ENCODE measurements at regions not wholly inside any gene's neighbourhood (a gene's known extent, or its start where the extent isn't known, plus 50 kb on each side); places are given as distances from the start of the nearest gene placed in this dataset.

- 19% methylated on average over 4 of the region's 4 CpGs for WGBS (ENCODE audit: missing lambda C conversion rate)
- no peak for FAIRE-seq
- H3K4me3 ChIP-seq = no peak overlapping the region
- 0 out of 3 replicates have a peak, but pooled peaks cover 2% of the 10 kb centered on the region for H3K9me3 ChIP-seq
- H3K4me2 ChIP-seq = no peak overlapping the region
- TF ChIP-seq POLR2A (IDR thresholded peaks at IDR 0.05; ENCODE audit: low read length) (no peak), BCL3 (IDR thresholded peaks at IDR 0.05) (no peak), POLR2AphosphoS2 (conservative IDR thresholded peaks at IDR 0.05; ENCODE audit: low read length) (no peak)
- CTCF ChIA-PET = no interaction called here
- H3K4me1 ChIP-seq = no peaks in the 10 kb centered on the region
- POLR2A ChIA-PET = no interaction called here
- ATAC-seq = no peak
- DNase-seq (ENCODE audit: low read depth in 1 of 2, low spot score in 1 of 2) = no peak
- H3K27ac ChIP-seq = no peak overlapping the region
Observed at GRCh38 chr10:107548301-107548700, 383.8 kb upstream of the SORCS1 start.

- no peak for ATAC-seq
- CTCF ChIA-PET = no interaction called here
- DNase-seq (ENCODE audit: low read depth in 1 of 2, low spot score in 1 of 2) = no peak
- TF ChIP-seq, protein P1, sequence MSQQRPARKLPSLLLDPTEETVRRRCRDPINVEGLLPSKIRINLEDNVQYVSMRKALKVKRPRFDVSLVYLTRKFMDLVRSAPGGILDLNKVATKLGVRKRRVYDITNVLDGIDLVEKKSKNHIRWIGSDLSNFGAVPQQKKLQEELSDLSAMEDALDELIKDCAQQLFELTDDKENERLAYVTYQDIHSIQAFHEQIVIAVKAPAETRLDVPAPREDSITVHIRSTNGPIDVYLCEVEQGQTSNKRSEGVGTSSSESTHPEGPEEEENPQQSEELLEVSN (IDR thresholded peaks at IDR 0.05; ENCODE audit: borderline replicate concordance, low read depth) = no peak
- TF ChIP-seq KDM1A (IDR thresholded peaks at IDR 0.05; ENCODE audit: low read depth) (no peak), NPAS2 (CRISPR knock-in tag; IDR thresholded peaks at IDR 0.05; ENCODE audit: borderline replicate concordance) (no peak), RAD21 (conservative IDR thresholded peaks at IDR 0.05 in 1 of 2, IDR thresholded peaks at IDR 0.05 in 1 of 2) (no peak), CHD4 (IDR thresholded peaks at IDR 0.05; ENCODE audit: borderline replicate concordance) (no peak)
- Histone ChIP-seq H3K27ac (no peak overlapping the region), H3K4me3 (no peak overlapping the region), H3K4me1 (no peaks in the 10 kb centered on the region), H3K4me2 (no peak overlapping the region), H3K9me3 (0 out of 3 replicates have a peak, but pooled peaks cover 2% of the 10 kb centered on the region)
- no peak for FAIRE-seq
- WGBS (ENCODE audit: missing lambda C conversion rate) = 1% methylated on average over 5 of the region's 5 CpGs
- POLR2A ChIA-PET = no interaction called here
Observed at GRCh38 chr10:107546986-107547385, 382.5 kb upstream of the SORCS1 start.

- DNase-seq (ENCODE audit: low read depth in 1 of 2, low spot score in 1 of 2) (no peak), ATAC-seq (no peak), FAIRE-seq (no peak)
- 13% methylated on average over 1 of the region's 1 CpG for WGBS (ENCODE audit: missing lambda C conversion rate)
- TF ChIP-seq, protein P2, sequence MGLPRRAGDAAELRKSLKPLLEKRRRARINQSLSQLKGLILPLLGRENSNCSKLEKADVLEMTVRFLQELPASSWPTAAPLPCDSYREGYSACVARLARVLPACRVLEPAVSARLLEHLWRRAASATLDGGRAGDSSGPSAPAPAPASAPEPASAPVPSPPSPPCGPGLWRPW (IDR thresholded peaks at IDR 0.05) = no peak
- TF ChIP-seq JUN (IDR thresholded peaks at IDR 0.05) (no peak), MAZ (IDR thresholded peaks at IDR 0.05; ENCODE audit: borderline replicate concordance, low read depth, low read length) (no peak), ESRRA (IDR thresholded peaks at IDR 0.05; ENCODE audit: borderline replicate concordance, low read length) (no peak), BHLHE40 (IDR thresholded peaks at IDR 0.05; ENCODE audit: low read depth, low read length) (no peak), MAFK (IDR thresholded peaks at IDR 0.05; ENCODE audit: partially characterized antibody) (no peak), CBX2 (IDR thresholded peaks at IDR 0.05; ENCODE audit: borderline replicate concordance, low read depth) (no peak), EHF (CRISPR knock-in tag; IDR thresholded peaks at IDR 0.05) (no peak), NFE2L2 (conservative IDR thresholded peaks at IDR 0.05; ENCODE audit: low read length) (no peak), EHMT2 (IDR thresholded peaks at IDR 0.05; ENCODE audit: low read depth) (no peak), TFCP2L1 (CRISPR knock-in tag; IDR thresholded peaks at IDR 0.05) (no peak)
- TF ChIP-seq, protein P3, sequence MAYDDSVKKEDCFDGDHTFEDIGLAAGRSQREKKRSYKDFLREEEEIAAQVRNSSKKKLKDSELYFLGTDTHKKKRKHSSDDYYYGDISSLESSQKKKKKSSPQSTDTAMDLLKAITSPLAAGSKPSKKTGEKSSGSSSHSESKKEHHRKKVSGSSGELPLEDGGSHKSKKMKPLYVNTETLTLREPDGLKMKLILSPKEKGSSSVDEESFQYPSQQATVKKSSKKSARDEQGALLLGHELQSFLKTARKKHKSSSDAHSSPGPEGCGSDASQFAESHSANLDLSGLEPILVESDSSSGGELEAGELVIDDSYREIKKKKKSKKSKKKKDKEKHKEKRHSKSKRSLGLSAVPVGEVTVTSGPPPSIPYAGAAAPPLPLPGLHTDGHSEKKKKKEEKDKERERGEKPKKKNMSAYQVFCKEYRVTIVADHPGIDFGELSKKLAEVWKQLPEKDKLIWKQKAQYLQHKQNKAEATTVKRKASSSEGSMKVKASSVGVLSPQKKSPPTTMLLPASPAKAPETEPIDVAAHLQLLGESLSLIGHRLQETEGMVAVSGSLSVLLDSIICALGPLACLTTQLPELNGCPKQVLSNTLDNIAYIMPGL (CRISPR knock-in tag; IDR thresholded peaks at IDR 0.05; ENCODE audit: borderline replicate concordance) = no peak
- Histone ChIP-seq H3K27ac (no peak overlapping the region), H3K9me3 (0 out of 3 replicates have a peak, but pooled peaks cover 2% of the 10 kb centered on the region), H3K4me2 (no peak overlapping the region), H3K4me1 (no peaks in the 10 kb centered on the region), H3K4me3 (no peak overlapping the region)
- ChIA-PET POLR2A (no interaction called here), CTCF (interaction anchor here (0.5 kb wide), 1 partner anchor 252 kb away, joined by 3 read pairs; no protein-coding TSS in a partner anchor)
Observed at GRCh38 chr10:107546284-107546683, 381.8 kb upstream of the SORCS1 start.
